ENCODE measurements at regions not wholly inside any gene's neighbourhood (a gene's known extent, or its start where the extent isn't known, plus 50 kb on each side); places are given as distances from the start of the nearest gene placed in this dataset.

- Histone ChIP-seq H3K9me3 (ENCODE audit: control insufficient read depth in 2 of 3, insufficient read depth in 1 of 3, low read length in 3 of 3) (no peaks in the 10 kb centered on the region), H3K4me3 (ENCODE audit: low read length in 3 of 3) (no peak overlapping the region), H3K27ac (ENCODE audit: low read depth in 2 of 2, low read length in 2 of 2) (peak overlapping the region; percentile 53 to 96), H3K9ac (ENCODE audit: low read length in 3 of 3) (no peak overlapping the region), H3K27me3 (ENCODE audit: control insufficient read depth, insufficient read depth, low read length) (no peaks in the 10 kb centered on the region), H3K36me3 (ENCODE audit: control insufficient read depth in 2 of 3, insufficient read depth in 3 of 3, low read length in 3 of 3) (no peaks in the 10 kb centered on the region), H3K4me1 (ENCODE audit: control insufficient read depth in 2 of 3, insufficient read depth in 2 of 3, low read depth in 1 of 3, low read length in 3 of 3) (peaks cover 0 to 17% (median 14%) of the 10 kb centered on the region in 3 donors)
- peak in 4 of 5 donors; percentile 72 to 82 (median 78) for DNase-seq
- FAIRE-seq, result no peak
- no peak for TF ChIP-seq CTCF (IDR thresholded peaks at IDR 0.05; ENCODE audit: borderline replicate concordance, extremely low read depth, insufficient read depth)
- intact Hi-C loops (cut with DNase I), result no loop called here
Measured at GRCh38 chr3:124250053-124250452, 258.1 kb upstream of the ROPN1 start.

- FAIRE-seq (no peak), DNase-seq (peak in 1 of 5 donors; percentile 52)
- TF ChIP-seq CTCF (IDR thresholded peaks at IDR 0.05; ENCODE audit: borderline replicate concordance, extremely low read depth, insufficient read depth), result no peak
- H3K4me1 ChIP-seq (ENCODE audit: control insufficient read depth in 2 of 3, insufficient read depth in 2 of 3, low read depth in 1 of 3, low read length in 3 of 3), result peaks cover 3 to 19% (median 17%) of the 10 kb centered on the region in 3 donors
- no peaks in the 10 kb centered on the region for H3K27me3 ChIP-seq (ENCODE audit: control insufficient read depth, insufficient read depth, low read length)
- no peaks in the 10 kb centered on the region for H3K9me3 ChIP-seq (ENCODE audit: control insufficient read depth in 2 of 3, insufficient read depth in 1 of 3, low read length in 3 of 3)
- no peak overlapping the region for H3K27ac ChIP-seq (ENCODE audit: low read depth in 2 of 2, low read length in 2 of 2)
- no peak overlapping the region for H3K9ac ChIP-seq (ENCODE audit: low read length in 3 of 3)
- no peaks in the 10 kb centered on the region for H3K36me3 ChIP-seq (ENCODE audit: control insufficient read depth in 2 of 3, insufficient read depth in 3 of 3, low read length in 3 of 3)
- intact Hi-C loops (cut with DNase I), result no loop called here
- H3K4me3 ChIP-seq (ENCODE audit: low read length in 3 of 3), result no peak overlapping the region
Measured at GRCh38 chr3:124256156-124256555, 264.2 kb upstream of the ROPN1 start.

- intact Hi-C loops (cut with DNase I), result no loop called here
- Histone ChIP-seq H3K4me3 (ENCODE audit: low read length in 3 of 3) (no peak overlapping the region), H3K9ac (ENCODE audit: low read length in 3 of 3) (no peak overlapping the region), H3K27me3 (ENCODE audit: control insufficient read depth, insufficient read depth, low read length) (no peaks in the 10 kb centered on the region), H3K36me3 (ENCODE audit: control insufficient read depth in 2 of 3, insufficient read depth in 3 of 3, low read length in 3 of 3) (no peaks in the 10 kb centered on the region), H3K9me3 (ENCODE audit: control insufficient read depth in 2 of 3, insufficient read depth in 1 of 3, low read length in 3 of 3) (no peaks in the 10 kb centered on the region), H3K27ac (ENCODE audit: low read depth in 2 of 2, low read length in 2 of 2) (no peak overlapping the region), H3K4me1 (ENCODE audit: control insufficient read depth in 2 of 3, insufficient read depth in 2 of 3, low read depth in 1 of 3, low read length in 3 of 3) (peaks cover 3 to 19% (median 17%) of the 10 kb centered on the region in 3 donors)
- FAIRE-seq, result no peak
- DNase-seq, result no peak
- TF ChIP-seq CTCF (IDR thresholded peaks at IDR 0.05; ENCODE audit: borderline replicate concordance, extremely low read depth, insufficient read depth), result no peak
Measured at GRCh38 chr3:124256599-124256998, 264.7 kb upstream of the ROPN1 start.

GRCh38 chr3:124257336-124257864 lies 265.5 kb upstream of the ROPN1 start:
- Histone ChIP-seq H3K36me3 (ENCODE audit: control insufficient read depth in 2 of 3, insufficient read depth in 3 of 3, low read length in 3 of 3) (no peaks in the 10 kb centered on the region), H3K27me3 (ENCODE audit: control insufficient read depth, insufficient read depth, low read length) (no peaks in the 10 kb centered on the region), H3K9ac (ENCODE audit: low read length in 3 of 3) (peak overlapping the region in 1 of 3 donors; percentile 43), H3K27ac (ENCODE audit: low read depth in 2 of 2, low read length in 2 of 2) (peak overlapping the region; percentile 29 to 54), H3K4me1 (ENCODE audit: control insufficient read depth in 2 of 3, insufficient read depth in 2 of 3, low read depth in 1 of 3, low read length in 3 of 3) (peaks cover 3 to 19% (median 17%) of the 10 kb centered on the region in 3 donors), H3K9me3 (ENCODE audit: control insufficient read depth in 2 of 3, insufficient read depth in 1 of 3, low read length in 3 of 3) (no peaks in the 10 kb centered on the region), H3K4me3 (ENCODE audit: low read length in 3 of 3) (no peak overlapping the region)
- TF ChIP-seq CTCF (IDR thresholded peaks at IDR 0.05; ENCODE audit: borderline replicate concordance, extremely low read depth, insufficient read depth), result no peak
- FAIRE-seq (no peak), DNase-seq (no peak)
- intact Hi-C loops (cut with DNase I), result no loop called here
